ENCODE measurements at regions not wholly inside any gene's neighbourhood (a gene's known extent, or its start where the extent isn't known, plus 50 kb on each side); places are given as distances from the start of the nearest gene placed in this dataset.

- Histone ChIP-seq H3K79me1 (ENCODE audit: low read length) (no peaks in the 10 kb centered on the region), H3K56ac (ENCODE audit: low read length) (no peak overlapping the region), H3K4me1 (ENCODE audit: control insufficient read depth, low read depth, low read length) (no peaks in the 10 kb centered on the region), H3K9ac (ENCODE audit: low read length) (no peak overlapping the region), H2BK120ac (ENCODE audit: low read depth, low read length) (no peak overlapping the region), H3K4me2 (ENCODE audit: low read length) (no peak overlapping the region), H2AK5ac (ENCODE audit: low read length) (no peak overlapping the region), H3K4ac (ENCODE audit: low read depth, low read length) (no peak overlapping the region), H3K79me2 (ENCODE audit: control insufficient read depth, insufficient read depth, low read length) (no peaks in the 10 kb centered on the region), H3K27ac (ENCODE audit: low read depth, low read length) (no peak overlapping the region), H3K27me3 (ENCODE audit: insufficient read depth, low read length, poor library complexity) (no peaks in the 10 kb centered on the region), H3K4me3 (ENCODE audit: low read length) (no peak overlapping the region), H4K5ac (ENCODE audit: low read length) (no peak overlapping the region), H2BK15ac (replicated peaks; ENCODE audit: low read depth) (no peak overlapping the region), H3K36me3 (ENCODE audit: control insufficient read depth, insufficient read depth, low read length) (no peaks in the 10 kb centered on the region), H2BK5ac (ENCODE audit: low read length) (no peak overlapping the region), H3K23ac (ENCODE audit: low read length) (no peak overlapping the region), H4K8ac (ENCODE audit: low read depth, low read length) (no peak overlapping the region), H3K18ac (ENCODE audit: low read length) (no peak overlapping the region)
- no peak for DNase-seq
- WGBS (ENCODE audit: extremely low coverage, insufficient coverage, low lambda C conversion rate) = no CpG with 5 or more reads among the region's 3 CpGs
These were observed 1055.4 kb upstream of the AUTS2 start for GRCh38 chr7:68542831-68543230.

- H2BK15ac ChIP-seq (replicated peaks; ENCODE audit: low read depth) = no peak overlapping the region
- H3K27me3 ChIP-seq (ENCODE audit: insufficient read depth, low read length, poor library complexity) = no peaks in the 10 kb centered on the region
- H3K56ac ChIP-seq (ENCODE audit: low read length) = no peak overlapping the region
- no CpG with 5 or more reads among the region's 4 CpGs for WGBS (ENCODE audit: extremely low coverage, insufficient coverage, low lambda C conversion rate)
- no peak overlapping the region for H3K18ac ChIP-seq (ENCODE audit: low read length)
- no peaks in the 10 kb centered on the region for H3K79me2 ChIP-seq (ENCODE audit: control insufficient read depth, insufficient read depth, low read length)
- H3K23ac ChIP-seq (ENCODE audit: low read length) = no peak overlapping the region
- H3K27ac ChIP-seq (ENCODE audit: low read depth, low read length) = no peak overlapping the region
- H4K5ac ChIP-seq (ENCODE audit: low read length) = no peak overlapping the region
- no peaks in the 10 kb centered on the region for H3K4me1 ChIP-seq (ENCODE audit: control insufficient read depth, low read depth, low read length)
- H3K9ac ChIP-seq (ENCODE audit: low read length) = no peak overlapping the region
- H2AK5ac ChIP-seq (ENCODE audit: low read length) = no peak overlapping the region
- no peaks in the 10 kb centered on the region for H3K79me1 ChIP-seq (ENCODE audit: low read length)
- H4K8ac ChIP-seq (ENCODE audit: low read depth, low read length) = no peak overlapping the region
- no peak overlapping the region for H3K4ac ChIP-seq (ENCODE audit: low read depth, low read length)
- no peak overlapping the region for H2BK120ac ChIP-seq (ENCODE audit: low read depth, low read length)
- H2BK5ac ChIP-seq (ENCODE audit: low read length) = no peak overlapping the region
- H3K4me3 ChIP-seq (ENCODE audit: low read length) = no peak overlapping the region
- DNase-seq = no peak
- H3K4me2 ChIP-seq (ENCODE audit: low read length) = no peak overlapping the region
- no peaks in the 10 kb centered on the region for H3K36me3 ChIP-seq (ENCODE audit: control insufficient read depth, insufficient read depth, low read length)
These were observed 1053.4 kb upstream of the AUTS2 start for GRCh38 chr7:68544851-68545250.

- H3K4me1 ChIP-seq (ENCODE audit: control insufficient read depth, low read depth, low read length) = no peaks in the 10 kb centered on the region
- H3K79me2 ChIP-seq (ENCODE audit: control insufficient read depth, insufficient read depth, low read length) = no peaks in the 10 kb centered on the region
- H3K27ac ChIP-seq (ENCODE audit: low read depth, low read length) = no peak overlapping the region
- no peak overlapping the region for H3K56ac ChIP-seq (ENCODE audit: low read length)
- no peak overlapping the region for H4K8ac ChIP-seq (ENCODE audit: low read depth, low read length)
- no peak overlapping the region for H2BK15ac ChIP-seq (replicated peaks; ENCODE audit: low read depth)
- DNase-seq = no peak
- H3K36me3 ChIP-seq (ENCODE audit: control insufficient read depth, insufficient read depth, low read length) = no peaks in the 10 kb centered on the region
- no peaks in the 10 kb centered on the region for H3K79me1 ChIP-seq (ENCODE audit: low read length)
- no peak overlapping the region for H2AK5ac ChIP-seq (ENCODE audit: low read length)
- no peaks in the 10 kb centered on the region for H3K27me3 ChIP-seq (ENCODE audit: insufficient read depth, low read length, poor library complexity)
- no CpG with 5 or more reads among the region's 6 CpGs for WGBS (ENCODE audit: extremely low coverage, insufficient coverage, low lambda C conversion rate)
- H4K5ac ChIP-seq (ENCODE audit: low read length) = no peak overlapping the region
- no peak overlapping the region for H3K4me2 ChIP-seq (ENCODE audit: low read length)
- H3K23ac ChIP-seq (ENCODE audit: low read length) = no peak overlapping the region
- H3K4ac ChIP-seq (ENCODE audit: low read depth, low read length) = no peak overlapping the region
- H3K9ac ChIP-seq (ENCODE audit: low read length) = no peak overlapping the region
- no peak overlapping the region for H3K4me3 ChIP-seq (ENCODE audit: low read length)
- H2BK5ac ChIP-seq (ENCODE audit: low read length) = no peak overlapping the region
- H3K18ac ChIP-seq (ENCODE audit: low read length) = no peak overlapping the region
- no peak overlapping the region for H2BK120ac ChIP-seq (ENCODE audit: low read depth, low read length)
These were observed 1051.1 kb upstream of the AUTS2 start for GRCh38 chr7:68547181-68547580.

DNA sequence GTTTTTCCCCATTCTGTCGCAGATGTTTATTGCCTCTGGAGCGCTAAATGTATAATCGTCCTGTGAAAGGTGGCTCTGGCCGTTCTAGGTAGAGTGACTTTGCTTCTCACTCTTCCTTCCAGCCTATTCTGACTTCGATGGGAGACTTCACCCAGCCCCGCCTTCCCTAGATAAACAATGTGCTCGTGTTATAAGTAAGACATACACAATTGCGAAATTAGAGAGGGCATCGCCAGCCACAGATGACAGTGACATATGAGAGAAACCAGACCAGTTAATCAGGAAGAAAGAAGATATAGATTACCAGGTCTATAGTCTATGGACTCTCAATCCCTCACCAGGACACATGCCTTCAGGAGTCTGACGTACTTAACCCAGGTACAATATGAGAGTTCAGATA is 1050.5 kb upstream of the AUTS2 start:
- no peaks in the 10 kb centered on the region for H3K27me3 ChIP-seq (ENCODE audit: insufficient read depth, low read length, poor library complexity)
- no peaks in the 10 kb centered on the region for H3K4me1 ChIP-seq (ENCODE audit: control insufficient read depth, low read depth, low read length)
- no peak overlapping the region for H4K8ac ChIP-seq (ENCODE audit: low read depth, low read length)
- no peak overlapping the region for H3K4me2 ChIP-seq (ENCODE audit: low read length)
- H3K9ac ChIP-seq (ENCODE audit: low read length) = no peak overlapping the region
- no peak overlapping the region for H3K56ac ChIP-seq (ENCODE audit: low read length)
- H3K27ac ChIP-seq (ENCODE audit: low read depth, low read length) = no peak overlapping the region
- no peak overlapping the region for H2AK5ac ChIP-seq (ENCODE audit: low read length)
- no peak overlapping the region for H3K4me3 ChIP-seq (ENCODE audit: low read length)
- H2BK120ac ChIP-seq (ENCODE audit: low read depth, low read length) = no peak overlapping the region
- H3K79me2 ChIP-seq (ENCODE audit: control insufficient read depth, insufficient read depth, low read length) = no peaks in the 10 kb centered on the region
- no peak overlapping the region for H2BK5ac ChIP-seq (ENCODE audit: low read length)
- no CpG with 5 or more reads among the region's 10 CpGs for WGBS (ENCODE audit: extremely low coverage, insufficient coverage, low lambda C conversion rate)
- H3K4ac ChIP-seq (ENCODE audit: low read depth, low read length) = no peak overlapping the region
- no peak overlapping the region for H4K5ac ChIP-seq (ENCODE audit: low read length)
- no peaks in the 10 kb centered on the region for H3K36me3 ChIP-seq (ENCODE audit: control insufficient read depth, insufficient read depth, low read length)
- no peak for DNase-seq
- H3K79me1 ChIP-seq (ENCODE audit: low read length) = no peaks in the 10 kb centered on the region
- no peak overlapping the region for H3K18ac ChIP-seq (ENCODE audit: low read length)
- no peak overlapping the region for H2BK15ac ChIP-seq (replicated peaks; ENCODE audit: low read depth)
- no peak overlapping the region for H3K23ac ChIP-seq (ENCODE audit: low read length)

DNA sequence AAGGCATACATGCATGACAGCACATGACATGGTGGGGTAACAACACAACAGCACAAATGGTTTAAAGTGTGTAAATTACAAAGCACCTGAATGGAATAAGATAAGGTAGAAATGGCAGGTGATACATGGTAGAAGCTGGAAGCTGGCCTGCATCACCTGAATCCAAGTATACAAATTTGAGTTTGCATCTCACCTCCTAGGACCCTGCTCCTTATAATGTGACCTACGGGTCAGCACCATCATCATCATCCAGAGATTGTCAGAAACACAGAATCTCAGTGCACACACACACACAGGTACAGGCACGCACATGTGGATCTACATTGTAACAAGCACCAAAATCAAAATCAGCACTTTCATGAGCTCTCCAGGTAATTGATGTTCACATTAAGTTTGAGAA is 1048.2 kb upstream of the AUTS2 start:
- Histone ChIP-seq H3K9ac (ENCODE audit: low read length) (no peak overlapping the region), H2BK5ac (ENCODE audit: low read length) (no peak overlapping the region), H4K5ac (ENCODE audit: low read length) (no peak overlapping the region), H2AK5ac (ENCODE audit: low read length) (no peak overlapping the region), H3K27me3 (ENCODE audit: insufficient read depth, low read length, poor library complexity) (no peaks in the 10 kb centered on the region), H3K23ac (ENCODE audit: low read length) (no peak overlapping the region), H3K56ac (ENCODE audit: low read length) (no peak overlapping the region), H3K4me1 (ENCODE audit: control insufficient read depth, low read depth, low read length) (no peaks in the 10 kb centered on the region), H3K4me2 (ENCODE audit: low read length) (no peak overlapping the region), H3K4me3 (ENCODE audit: low read length) (no peak overlapping the region), H2BK120ac (ENCODE audit: low read depth, low read length) (no peak overlapping the region), H3K79me2 (ENCODE audit: control insufficient read depth, insufficient read depth, low read length) (no peaks in the 10 kb centered on the region), H3K79me1 (ENCODE audit: low read length) (no peaks in the 10 kb centered on the region), H3K27ac (ENCODE audit: low read depth, low read length) (no peak overlapping the region), H4K8ac (ENCODE audit: low read depth, low read length) (no peak overlapping the region), H2BK15ac (replicated peaks; ENCODE audit: low read depth) (no peak overlapping the region), H3K36me3 (ENCODE audit: control insufficient read depth, insufficient read depth, low read length) (no peaks in the 10 kb centered on the region), H3K4ac (ENCODE audit: low read depth, low read length) (no peak overlapping the region), H3K18ac (ENCODE audit: low read length) (no peak overlapping the region)
- WGBS (ENCODE audit: extremely low coverage, insufficient coverage, low lambda C conversion rate) = no CpG with 5 or more reads among the region's 2 CpGs
- no peak for DNase-seq

DNA sequence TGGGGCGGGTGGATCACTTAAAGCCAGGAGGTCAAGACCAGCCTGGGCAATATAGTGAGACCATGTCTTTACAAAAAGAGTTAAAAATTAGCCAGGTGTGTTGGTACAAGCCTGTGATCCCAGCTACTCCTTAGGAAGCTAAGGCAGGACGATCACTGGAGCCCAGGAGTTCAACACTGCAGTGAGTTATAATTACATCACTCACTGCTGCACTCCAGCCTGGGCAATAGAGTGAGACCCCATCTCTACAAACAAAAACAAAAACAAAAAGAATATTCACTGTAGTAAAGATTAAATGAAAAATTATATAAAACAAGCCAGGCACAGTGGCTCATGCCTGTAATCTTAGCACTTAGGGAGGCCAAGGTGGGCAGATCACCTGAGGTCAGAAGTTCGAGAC is 1047.6 kb upstream of the AUTS2 start:
- H2BK15ac ChIP-seq (replicated peaks; ENCODE audit: low read depth) = no peak overlapping the region
- no CpG with 5 or more reads among the region's 3 CpGs for WGBS (ENCODE audit: extremely low coverage, insufficient coverage, low lambda C conversion rate)

More for the DNA sequence above, 1047.6 kb upstream of the AUTS2 start:
- no peak overlapping the region for H2BK5ac ChIP-seq (ENCODE audit: low read length)
- no peak overlapping the region for H3K18ac ChIP-seq (ENCODE audit: low read length)
- no peak overlapping the region for H4K8ac ChIP-seq (ENCODE audit: low read depth, low read length)
- no peak overlapping the region for H3K4me2 ChIP-seq (ENCODE audit: low read length)
- no peaks in the 10 kb centered on the region for H3K36me3 ChIP-seq (ENCODE audit: control insufficient read depth, insufficient read depth, low read length)
- H3K27ac ChIP-seq (ENCODE audit: low read depth, low read length) = no peak overlapping the region
- no peaks in the 10 kb centered on the region for H3K4me1 ChIP-seq (ENCODE audit: control insufficient read depth, low read depth, low read length)
- H3K56ac ChIP-seq (ENCODE audit: low read length) = no peak overlapping the region
- H3K9ac ChIP-seq (ENCODE audit: low read length) = no peak overlapping the region
- H3K27me3 ChIP-seq (ENCODE audit: insufficient read depth, low read length, poor library complexity) = no peaks in the 10 kb centered on the region
- no peaks in the 10 kb centered on the region for H3K79me1 ChIP-seq (ENCODE audit: low read length)
- no peak overlapping the region for H3K4ac ChIP-seq (ENCODE audit: low read depth, low read length)
- H4K5ac ChIP-seq (ENCODE audit: low read length) = no peak overlapping the region
- H2AK5ac ChIP-seq (ENCODE audit: low read length) = no peak overlapping the region
- no peak overlapping the region for H3K23ac ChIP-seq (ENCODE audit: low read length)
- H3K4me3 ChIP-seq (ENCODE audit: low read length) = no peak overlapping the region
- H3K79me2 ChIP-seq (ENCODE audit: control insufficient read depth, insufficient read depth, low read length) = no peaks in the 10 kb centered on the region
- H2BK120ac ChIP-seq (ENCODE audit: low read depth, low read length) = no peak overlapping the region
- no peak for DNase-seq
